HG03442 (cell line): ENCODE measurements at regions not wholly inside any gene's neighbourhood (a gene's known extent, or its start where the extent isn't known, plus 50 kb on each side); places are given as distances from the start of the nearest gene placed in this dataset.

Source experiments
- ATAC-seq: cut with Tn5 transposase; IDR thresholded peaks from one replicate; pipeline ENCODE4 v1.9.1; 2021; ENCODE audit warnings: mild to moderate bottlenecking, moderate library complexity; ENCODE audit not compliant: unreplicated experiment

DNA sequence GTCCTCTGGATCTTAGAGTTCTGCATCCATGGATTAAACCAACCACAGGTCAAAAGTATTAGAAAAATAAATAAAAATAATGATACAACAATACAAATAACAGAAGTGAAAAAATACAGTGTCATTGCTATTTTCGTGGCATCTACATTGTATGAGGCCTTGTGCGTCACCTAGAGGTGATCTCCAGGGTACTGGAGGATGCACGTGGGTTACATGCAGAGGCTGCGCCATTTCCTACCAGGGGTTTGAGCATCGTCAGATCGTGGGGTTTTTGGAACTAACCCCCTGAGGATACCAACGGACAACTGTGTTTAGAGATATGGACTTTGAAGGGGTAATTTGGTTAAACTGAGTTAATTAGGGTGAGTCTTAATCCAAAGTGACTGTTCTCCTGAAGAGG, 224.7 kb downstream of the ENGASE start:
- ATAC-seq: no peak

DNA sequence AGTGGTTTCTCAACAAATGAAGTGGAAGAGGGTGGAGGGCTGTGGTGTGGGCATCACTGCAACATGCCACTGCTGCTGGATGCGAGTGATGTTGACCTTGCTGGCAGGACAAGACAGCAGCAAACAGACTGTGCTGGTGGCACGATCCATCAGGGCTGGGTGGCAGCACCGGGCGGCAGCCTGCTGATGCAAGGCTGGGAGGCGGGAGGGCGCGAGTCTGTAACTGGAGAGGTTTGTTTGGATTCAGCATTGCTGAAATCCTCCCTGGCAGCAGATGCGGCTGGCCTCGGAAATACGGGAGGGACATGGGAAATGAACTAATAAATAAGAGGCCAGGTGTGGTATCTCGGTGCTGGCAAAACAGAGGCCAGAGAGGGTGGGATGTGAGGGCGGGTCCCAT, 224.2 kb downstream of the ENGASE start:
- no peak for ATAC-seq

DNA sequence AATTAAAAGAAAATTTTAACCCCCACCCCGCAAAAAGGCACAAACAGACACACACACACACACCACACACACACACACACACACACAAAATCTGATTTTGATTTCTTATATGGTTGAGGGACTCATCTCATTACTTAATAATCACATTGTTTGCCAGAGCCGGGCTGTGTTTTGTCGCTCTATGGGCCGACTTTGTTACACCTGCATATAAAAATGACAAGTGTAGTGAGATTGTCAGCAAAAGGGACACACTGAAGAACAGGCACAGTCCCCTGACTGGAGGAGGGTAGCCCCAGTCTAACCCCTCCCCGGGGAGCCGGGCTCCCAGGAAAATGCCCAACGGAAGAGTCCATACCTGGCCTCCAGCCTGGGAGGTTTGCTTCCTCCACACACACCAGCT, 221.6 kb downstream of the ENGASE start:
- no peak for ATAC-seq

DNA sequence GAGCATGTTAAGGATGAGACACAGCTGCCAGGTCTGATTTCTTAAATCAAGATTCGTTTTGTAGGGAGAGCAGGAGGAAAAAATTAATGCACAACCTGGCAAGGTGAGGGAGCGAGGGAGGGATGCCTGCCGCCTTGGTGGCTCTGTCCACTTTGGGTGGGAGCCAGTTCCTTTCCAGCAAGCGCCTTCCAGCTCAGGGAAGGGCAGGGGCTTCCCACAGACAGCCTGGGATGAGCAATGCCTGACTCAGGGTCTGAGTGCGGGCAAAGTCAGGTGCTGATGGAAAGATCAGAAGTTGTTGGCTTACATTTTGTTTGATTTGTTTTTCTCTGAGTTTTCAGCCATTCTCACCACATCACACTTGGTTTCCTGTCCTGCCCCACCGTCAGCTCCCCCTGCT, 220.7 kb downstream of the ENGASE start:
- ATAC-seq: no peak

DNA sequence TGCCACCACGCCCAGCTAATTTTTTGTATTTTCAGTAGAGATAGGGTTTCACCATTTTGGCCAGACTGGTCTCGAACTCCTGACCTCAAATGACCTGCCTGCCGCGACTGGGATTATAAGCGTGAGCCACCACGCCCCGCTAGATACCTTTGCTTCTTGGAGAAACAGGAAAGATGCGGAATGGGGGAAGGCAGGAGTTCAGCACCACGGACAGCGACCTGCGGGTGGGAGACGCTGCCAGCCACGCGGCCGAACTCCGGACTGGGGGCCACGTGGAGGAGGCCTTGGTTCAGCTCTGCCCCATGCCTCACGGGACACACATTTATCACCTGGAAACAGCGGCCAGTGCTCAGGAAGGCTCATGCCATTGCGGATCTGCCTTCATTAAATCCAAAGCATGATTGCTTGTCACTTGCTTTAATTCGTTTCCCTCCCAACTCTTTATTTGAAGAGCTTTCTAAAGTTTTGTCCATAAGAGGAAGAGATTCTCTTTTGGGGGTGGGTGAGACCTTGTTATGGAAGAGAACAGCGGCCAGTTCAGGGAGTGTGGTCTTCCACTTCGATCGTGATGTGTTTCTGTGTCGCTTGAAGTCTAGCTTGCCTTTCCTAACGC, 219.9 kb downstream of the ENGASE start:
- ATAC-seq: no peak

DNA sequence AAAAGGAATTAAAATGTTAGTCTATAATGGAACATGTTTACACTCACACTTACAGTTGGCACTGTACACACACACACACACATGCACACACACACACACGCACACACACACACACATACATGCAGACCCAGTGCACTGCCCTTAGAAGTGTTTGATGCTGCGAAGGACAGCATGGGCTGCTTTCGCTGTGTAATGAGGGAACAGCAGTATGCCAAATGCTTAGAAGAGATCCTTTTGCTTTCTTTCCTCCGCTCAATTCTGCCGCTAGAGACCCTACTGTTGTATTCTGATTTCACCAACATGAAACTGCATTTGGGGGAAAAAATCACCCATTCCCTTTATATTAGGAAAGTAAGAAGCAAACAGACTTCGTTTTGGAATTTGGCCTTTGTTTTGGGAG, 217.9 kb downstream of the ENGASE start:
- no peak for ATAC-seq

DNA sequence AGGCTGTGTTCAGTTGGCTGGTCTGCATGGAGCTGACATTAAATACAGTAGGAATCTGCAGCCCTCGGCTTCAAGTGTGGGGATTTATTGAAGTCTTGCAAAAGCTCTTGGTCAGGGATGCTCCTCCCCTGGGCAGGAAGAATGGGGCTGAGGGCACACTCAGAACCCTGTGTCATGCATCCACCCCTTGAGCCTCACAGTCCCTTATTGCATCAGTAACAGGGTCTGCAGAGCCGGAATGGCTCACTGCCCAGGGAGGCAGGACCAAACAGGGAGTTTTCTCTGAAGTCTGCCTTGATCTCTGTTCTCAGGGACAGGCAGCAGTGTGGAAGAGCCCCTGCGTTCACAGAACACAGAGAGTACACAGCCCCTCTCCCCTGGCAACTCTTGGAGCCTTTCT, 216.8 kb downstream of the ENGASE start:
- ATAC-seq: no peak

DNA sequence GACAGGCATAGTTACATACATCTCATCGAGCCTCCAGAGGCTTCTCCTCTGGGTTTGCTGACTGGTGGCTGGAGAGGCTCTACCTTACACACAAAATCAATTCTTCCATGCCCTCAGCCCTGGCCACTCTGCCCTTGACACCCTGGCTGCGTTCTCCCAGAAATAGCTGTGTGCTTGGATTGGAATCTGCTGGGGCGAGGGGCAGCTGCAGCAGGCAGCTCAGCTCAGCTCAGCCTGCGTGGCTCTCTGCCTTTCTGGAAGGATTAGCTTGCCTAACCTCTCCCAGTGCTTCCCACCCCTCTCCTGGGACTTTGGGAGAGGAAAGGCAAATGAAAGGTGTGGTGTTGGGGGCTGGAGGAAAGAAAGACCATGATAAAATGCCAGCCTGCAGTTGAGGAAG, 216.1 kb downstream of the ENGASE start:
- ATAC-seq: no peak

DNA sequence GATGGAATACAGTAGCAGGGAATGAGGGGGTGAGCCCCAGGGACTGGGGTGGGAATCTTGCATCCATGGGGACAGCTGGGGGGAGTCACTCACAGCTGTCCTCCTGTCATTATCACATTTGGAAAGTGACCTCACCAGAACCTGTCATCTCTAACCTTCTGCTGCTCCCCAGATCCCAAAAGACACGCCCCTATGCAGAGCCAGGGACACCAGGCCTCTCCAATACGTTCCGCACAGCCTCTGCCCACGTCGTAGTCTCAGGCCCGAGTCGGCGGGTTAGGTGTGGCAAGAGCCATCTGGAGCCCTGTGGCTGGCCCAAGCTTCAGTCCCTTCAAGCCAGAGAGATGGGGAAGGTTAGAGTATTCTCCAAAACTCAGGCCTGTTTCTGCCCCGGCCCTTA, 214.3 kb downstream of the ENGASE start:
- ATAC-seq: no peak

DNA sequence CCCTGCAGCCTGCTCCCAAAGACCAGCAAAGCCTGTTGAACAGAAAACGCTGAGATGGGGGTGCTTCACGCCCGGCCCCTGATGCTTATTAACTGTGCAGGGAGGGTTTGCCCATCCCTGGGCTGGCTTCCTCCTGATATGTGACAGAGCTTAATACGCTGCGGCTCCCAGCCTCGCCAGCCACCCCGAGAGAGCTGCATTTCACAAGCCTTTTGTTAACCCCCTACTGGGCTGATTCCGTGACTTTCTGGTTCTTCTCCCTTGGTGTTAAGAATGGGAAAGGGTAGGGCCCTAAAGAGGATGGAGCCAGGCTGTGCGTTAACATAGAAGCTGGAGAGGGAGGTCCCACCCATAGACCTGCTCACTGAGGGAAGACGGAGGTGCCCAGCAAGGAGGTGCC, 211.8 kb downstream of the ENGASE start:
- ATAC-seq: no peak

DNA sequence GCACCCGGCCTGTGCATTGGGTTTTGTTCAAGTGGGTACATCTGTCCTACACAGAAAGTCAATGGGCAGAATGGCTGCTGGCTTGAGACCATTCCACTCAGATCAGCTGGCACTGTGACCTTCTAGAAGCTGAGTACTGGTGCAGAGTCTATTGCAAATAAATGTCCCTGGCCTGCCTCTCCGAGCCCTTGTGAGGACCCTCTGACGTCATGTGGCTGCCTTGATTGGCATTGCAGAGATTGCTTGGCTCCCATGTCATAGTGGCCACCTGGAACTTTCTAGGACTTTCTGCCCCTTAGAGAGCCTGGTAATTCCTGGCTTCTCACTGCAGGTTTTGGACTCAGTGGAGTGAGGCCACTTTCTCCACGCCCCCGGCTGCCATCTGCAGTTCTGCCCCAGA, 211.3 kb downstream of the ENGASE start:
- no peak for ATAC-seq

DNA sequence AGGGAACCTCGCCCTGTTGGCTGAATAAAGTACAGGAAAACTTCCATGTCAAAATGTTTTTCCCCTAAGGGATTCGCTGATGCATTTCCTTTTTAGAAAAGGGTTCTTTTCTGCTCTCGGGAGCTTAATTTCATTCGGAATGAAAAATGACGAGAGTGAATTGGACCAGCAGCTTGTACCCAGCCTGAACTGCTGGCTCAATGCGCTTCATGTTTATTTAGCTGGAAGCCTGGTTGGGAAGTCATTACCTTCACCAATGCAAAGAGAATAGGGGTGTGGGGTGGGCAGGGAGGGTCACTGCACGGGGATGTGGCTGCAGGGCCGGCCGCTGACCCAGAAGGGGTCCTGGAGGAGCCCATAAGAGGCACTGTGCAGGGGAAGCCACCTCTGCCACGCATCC, 207.7 kb downstream of the ENGASE start:
- no peak for ATAC-seq

DNA sequence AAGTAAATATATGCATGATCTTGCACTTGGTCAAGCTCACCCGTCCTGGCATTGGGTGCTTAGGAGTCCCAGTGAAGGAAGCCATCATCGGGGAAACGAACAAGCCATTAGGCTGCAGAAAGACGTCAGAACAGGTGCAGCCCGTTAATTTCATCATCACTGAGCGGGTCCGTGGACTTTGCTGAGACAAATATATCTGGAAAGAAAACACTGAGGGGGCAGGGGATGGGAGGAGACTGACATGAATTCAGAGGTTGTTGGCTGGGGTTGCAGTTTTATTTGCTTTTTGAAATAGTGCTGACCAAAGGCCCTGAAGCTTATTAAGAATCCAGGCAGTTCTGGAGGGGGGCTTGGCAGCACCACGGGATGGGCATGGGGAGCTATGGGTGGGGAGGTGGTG, 207.2 kb downstream of the ENGASE start:
- no peak for ATAC-seq

DNA sequence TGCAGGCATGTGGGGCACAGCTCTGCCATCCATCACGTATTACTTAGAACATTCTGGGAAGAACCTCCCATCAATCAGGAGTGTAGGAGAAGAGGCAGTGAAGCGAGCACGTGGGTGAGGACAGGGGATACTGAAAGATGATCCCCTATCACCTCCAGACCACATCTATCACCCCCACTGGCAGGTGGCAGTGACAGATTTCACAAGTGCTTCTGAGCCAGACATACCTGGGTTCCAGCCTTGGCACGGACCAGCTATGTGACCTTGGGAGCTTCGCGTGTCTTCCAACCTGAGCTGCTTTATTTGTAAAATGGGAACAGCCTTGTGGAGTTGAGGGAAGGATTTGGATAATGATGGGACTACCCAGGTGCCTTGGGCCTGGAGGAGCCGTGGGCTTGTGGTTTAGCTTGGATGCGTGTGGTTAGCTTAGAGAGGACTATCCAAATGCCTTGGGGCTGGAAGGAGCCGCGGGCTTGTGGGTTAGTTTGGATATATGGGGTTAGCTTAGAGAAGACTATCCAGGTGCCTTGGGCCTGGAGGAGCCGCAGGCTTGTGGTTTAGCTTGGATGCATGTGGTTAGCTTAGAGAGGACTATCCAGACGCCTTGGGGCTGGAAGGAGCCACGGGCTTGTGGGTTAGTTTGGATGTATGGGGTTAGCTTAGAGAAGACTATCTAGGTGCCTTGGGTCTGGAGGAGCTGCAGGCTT, 206.4 kb downstream of the ENGASE start:
- ATAC-seq: no peak

DNA sequence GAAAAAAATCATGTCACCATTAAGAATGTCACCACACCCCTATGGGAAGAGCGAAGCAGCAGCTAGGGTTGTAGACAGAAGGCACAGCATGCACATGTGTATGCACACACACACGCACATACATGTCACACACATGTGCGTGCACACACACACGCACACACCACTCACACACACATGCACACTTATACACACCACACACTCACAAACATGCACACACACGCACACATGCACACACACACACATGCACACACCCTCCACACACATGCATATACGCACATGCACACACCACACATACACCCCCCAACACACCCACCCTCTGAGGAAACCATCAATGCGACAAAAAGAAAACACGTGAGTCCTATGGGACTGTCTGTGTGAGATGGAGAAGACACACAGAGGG, 205.4 kb downstream of the ENGASE start:
- no peak for ATAC-seq

DNA sequence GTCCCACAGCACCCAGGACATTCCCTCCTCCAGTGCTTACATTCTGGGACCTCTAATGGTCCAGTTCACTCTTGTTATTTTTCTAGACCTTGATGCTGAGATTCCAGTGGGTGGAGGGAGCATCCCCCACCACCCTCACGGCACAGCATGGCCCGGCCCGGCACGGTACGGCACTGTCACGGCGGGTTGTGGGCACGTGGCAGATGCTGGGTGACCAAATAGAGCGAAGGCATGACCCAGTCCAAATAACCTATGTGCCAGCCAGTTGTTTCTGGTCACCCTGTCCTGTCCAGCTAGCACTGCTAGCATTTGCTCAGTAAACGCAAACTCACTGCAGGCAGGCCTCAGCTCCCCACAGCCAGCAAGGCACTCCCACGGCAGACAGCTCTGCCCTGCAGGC, 204.7 kb downstream of the ENGASE start:
- no peak for ATAC-seq

DNA sequence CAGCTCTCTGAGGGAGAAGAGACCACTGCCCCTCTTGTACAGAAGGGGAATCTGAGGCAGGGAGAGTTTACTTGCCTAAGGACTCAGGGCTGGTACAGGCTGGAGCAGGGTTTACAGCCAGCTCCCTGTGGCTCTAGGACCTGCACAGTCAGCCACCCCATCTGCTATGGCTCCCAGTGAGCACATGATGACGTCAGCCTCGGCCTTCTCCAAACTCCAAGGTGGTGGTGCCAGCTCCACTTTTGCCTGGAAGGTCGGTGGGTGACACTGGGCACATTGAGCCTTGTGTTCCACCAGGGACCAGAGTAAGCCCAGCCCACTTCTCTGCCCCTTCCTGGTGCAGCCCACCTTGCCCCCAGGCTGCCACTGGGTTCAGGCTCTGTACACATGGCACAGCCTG, 202.2 kb downstream of the ENGASE start:
- no peak for ATAC-seq

DNA sequence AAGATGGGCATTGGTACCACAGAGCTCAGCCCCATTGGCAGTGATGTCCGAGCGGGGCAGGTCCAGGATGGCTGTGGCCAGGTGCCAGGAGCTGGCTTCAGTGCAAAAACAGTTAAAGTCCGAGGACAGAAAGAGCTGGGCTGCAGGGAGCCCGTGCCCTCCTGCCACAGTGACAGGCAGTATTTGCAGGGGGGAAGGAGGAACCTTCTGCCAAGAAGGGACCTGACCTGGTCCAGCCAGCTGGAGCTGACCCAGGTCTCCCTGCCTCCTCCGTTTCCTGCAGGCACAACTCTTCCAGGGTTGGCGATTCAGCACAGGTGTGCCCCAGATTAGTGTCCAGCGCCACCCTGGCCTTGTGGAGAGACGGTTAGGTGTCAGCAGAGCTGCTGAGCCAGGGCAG, 199.0 kb downstream of the ENGASE start:
- no peak for ATAC-seq

DNA sequence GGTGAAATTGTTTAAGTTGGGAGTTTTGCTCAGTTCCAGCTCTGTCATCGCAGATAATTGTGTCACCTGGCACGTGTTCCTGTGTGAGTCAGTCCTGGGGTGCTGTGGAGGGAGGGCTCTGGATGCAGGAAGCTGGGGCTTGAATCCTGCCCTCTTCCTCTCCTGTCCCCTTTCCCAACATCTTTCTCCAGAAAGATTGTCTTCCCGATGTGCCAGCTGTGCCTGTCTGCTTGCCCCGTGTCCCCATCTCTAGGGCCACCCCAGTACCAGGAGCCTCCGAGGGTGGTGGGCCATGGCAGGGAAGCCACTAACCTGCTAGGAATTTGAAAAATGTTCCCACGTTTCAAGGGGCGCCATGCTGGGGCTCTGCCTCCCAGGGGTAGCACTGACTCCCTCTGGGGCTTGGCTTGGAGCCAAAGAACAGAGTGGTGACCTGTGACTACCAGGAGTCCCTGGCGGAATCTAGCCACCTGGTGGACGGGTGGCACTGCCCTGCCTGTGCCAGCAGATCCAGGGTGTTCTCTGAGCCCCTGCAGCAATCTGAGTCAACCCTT, 198.1 kb downstream of the ENGASE start:
- ATAC-seq: no peak

DNA sequence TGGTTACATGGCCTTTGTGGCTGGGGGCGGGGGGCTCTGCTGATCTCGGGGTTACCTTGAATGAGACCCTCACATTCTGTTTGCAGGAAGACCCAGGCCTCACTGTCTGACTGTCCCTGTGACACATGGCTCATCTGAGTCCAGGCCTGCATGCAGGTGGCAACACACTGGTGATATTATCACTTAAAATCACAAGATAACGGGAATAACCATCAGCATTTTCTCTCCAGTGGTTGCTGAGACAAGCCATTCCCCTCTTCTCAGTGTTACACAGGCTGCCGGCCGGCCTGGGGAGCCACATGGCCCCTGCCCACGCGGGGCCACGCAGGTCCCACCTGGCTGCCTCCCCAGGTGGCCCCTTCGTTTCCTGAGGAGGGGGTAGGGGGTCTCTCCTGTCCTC, 197.6 kb downstream of the ENGASE start:
- ATAC-seq: no peak

DNA sequence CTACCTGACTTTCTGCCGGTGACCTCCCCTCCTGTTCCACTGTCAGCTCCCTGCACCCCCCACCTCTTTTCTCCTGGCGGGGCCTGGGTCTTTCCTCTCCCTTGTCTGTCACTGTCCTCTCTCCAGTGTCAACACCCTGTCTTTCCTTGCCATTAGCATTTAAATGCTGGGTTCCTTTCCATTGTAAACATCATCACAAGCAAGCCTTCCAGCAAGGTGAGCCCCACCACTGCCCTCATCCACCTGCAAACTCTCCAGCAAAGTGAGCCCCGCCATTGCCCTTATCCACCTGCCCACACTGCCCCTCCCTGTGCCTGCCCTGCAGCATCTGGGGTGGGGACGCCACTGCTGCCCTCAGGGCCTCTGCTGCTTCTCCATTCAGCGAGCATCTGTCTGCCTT, 195.0 kb downstream of the ENGASE start:
- ATAC-seq: no peak

DNA sequence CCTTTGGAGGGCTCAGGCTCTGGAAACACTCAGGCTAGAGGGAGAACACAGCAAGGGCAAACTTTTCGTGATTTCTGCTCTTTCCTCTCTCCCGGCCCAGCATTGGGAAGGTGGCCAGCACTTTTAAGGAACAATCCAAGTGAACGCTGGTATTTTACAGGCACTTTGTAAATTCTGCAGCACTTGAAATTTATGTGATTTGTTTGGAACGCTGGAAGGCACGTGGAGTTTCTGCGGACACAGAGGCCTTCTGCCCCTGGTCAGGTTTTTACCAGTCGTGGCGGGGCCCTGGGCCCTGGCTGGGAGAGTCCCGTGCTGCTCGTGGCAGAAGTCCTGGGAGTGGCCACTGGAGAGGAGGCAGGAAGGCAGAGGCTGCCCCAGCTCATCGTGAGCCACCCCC, 188.6 kb downstream of the ENGASE start:
- no peak for ATAC-seq

DNA sequence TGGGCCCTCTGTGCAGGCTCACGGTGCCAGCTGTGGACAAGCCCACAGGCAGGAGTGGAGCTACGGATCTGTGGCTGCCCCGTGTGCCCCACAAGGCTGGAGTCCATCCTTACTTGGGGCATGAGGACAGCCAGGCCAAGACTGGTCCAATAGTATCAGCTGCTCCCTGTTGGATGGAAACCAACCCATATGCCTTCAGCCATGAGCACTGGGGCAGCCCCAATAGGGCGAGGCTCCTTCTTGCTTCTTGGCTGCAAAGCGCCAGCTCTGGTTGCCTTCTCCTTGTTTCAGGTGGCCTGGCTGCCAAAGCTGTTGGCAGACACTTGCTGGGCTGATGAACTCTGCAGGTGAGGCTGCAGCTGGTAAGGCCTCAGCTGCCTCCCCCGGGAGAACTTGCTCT, 188.0 kb downstream of the ENGASE start:
- no peak for ATAC-seq
